K562 (cell line): ENCODE measurements at regions not wholly inside any gene's neighbourhood (a gene's known extent, or its start where the extent isn't known, plus 50 kb on each side); places are given as distances from the start of the nearest gene placed in this dataset.

Source experiments
- BDP1 ChIP-seq: IDR thresholded peaks from 3 replicates; pipeline ENCODE4 v1.6.1; 2011; ENCODE audit not compliant: insufficient read length, insufficient read depth
- CBX2 ChIP-seq: fragments of 200-600 bp; sonication (generic); IDR thresholded peaks from one replicate; pipeline ENCODE4 v1.6.1; 2012; ENCODE audit warnings: mild to moderate bottlenecking, low read length, inconsistent platforms; ENCODE audit not compliant: insufficient read depth, poor library complexity, severe bottlenecking
- CBX5 ChIP-seq: IDR thresholded peaks from 2 replicates; pipeline ENCODE4 v1.6.1; 2014; ENCODE audit warnings: low read depth, borderline replicate concordance
- CTCF ChIP-seq, 3 experiments: IDR thresholded peaks in 2 of 3; conservative IDR thresholded peaks in 1 of 3; 2 replicates each; pipeline ENCODE4 v1.5.1; 2011 to 2012; ENCODE audit warnings: low read length in 3 of 3, mild to moderate bottlenecking in 3 of 3, control low read depth in 2 of 3, improper control_type of control experiment in 1 of 3, inconsistent platforms in 1 of 3, low read depth in 1 of 3, mixed read lengths in 1 of 3, moderate library complexity in 1 of 3; ENCODE audit not compliant: insufficient read depth in 2 of 3
- DNMT1 ChIP-seq: fragments of 450-650 bp; IDR thresholded peaks from 2 replicates; pipeline ENCODE4 v1.6.1; 2016; ENCODE audit warnings: antibody characterized with exemption, mild to moderate bottlenecking
- NFIX ChIP-seq: fragments of 250-450 bp; sonication (Bioruptor Pico); IDR thresholded peaks from 2 replicates; pipeline ENCODE4 v1.4.0; 2020; ENCODE audit warnings: low read depth, mild to moderate bottlenecking, moderate library complexity
- NRF1 ChIP-seq, 2 experiments: fragments of 450-650 bp; IDR thresholded peaks in 1 of 2; conservative IDR thresholded peaks in 1 of 2; 2 replicates each; pipeline ENCODE4 v1.6.1; 2014; ENCODE audit warnings: mild to moderate bottlenecking in 2 of 2
- POLR2A ChIP-seq: fragments of 450-650 bp; conservative IDR thresholded peaks from 2 replicates; pipeline ENCODE4 v1.6.1; 2016
- SIN3A ChIP-seq, 2 experiments: fragments of 150-350 bp in 1 of 2; IDR thresholded peaks; 2 replicates each; pipeline ENCODE4 v1.6.1; 2011 to 2016; ENCODE audit warnings: borderline replicate concordance in 2 of 2, low read depth in 2 of 2, low read length in 2 of 2, mild to moderate bottlenecking in 2 of 2, moderate library complexity in 2 of 2; ENCODE audit not compliant: control insufficient read depth in 1 of 2
- THRB ChIP-seq: fragments of 450-650 bp; formaldehyde crosslinking; conservative IDR thresholded peaks from 2 replicates; pipeline ENCODE4 v1.4.0; 2022; ENCODE audit warnings: mild to moderate bottlenecking, missing genetic modification characterization
- ZNF561 ChIP-seq: fragments of 450-650 bp; formaldehyde crosslinking; conservative IDR thresholded peaks from 2 replicates; pipeline ENCODE4 v1.4.0; 2020; ENCODE audit warnings: mild to moderate bottlenecking, moderate library complexity

GRCh38 chr10:42934351-42934811, 142.5 kb upstream of the RET start:
- TF ChIP-seq ZNF561 (CRISPR knock-in tag) (no peak), SIN3A (IDR thresholded peaks at IDR 0.05; ENCODE audit: borderline replicate concordance in 2 of 2, control insufficient read depth in 1 of 2, low read depth in 2 of 2, low read length in 2 of 2) (no peak), CBX5 (no peak), POLR2A (no peak), NFIX (CRISPR knock-in tag) (no peak), CBX2 (no peak), CTCF (IDR thresholded peaks at IDR 0.05 in 2 of 3, conservative IDR thresholded peaks at IDR 0.05 in 1 of 3; ENCODE audit: insufficient read depth in 2 of 3, low read depth in 1 of 3, low read length in 3 of 3) (no peak), THRB (CRISPR knock-in tag) (no peak), BDP1 (no peak), DNMT1 (no peak), NRF1 (conservative IDR thresholded peaks at IDR 0.05 in 1 of 2, IDR thresholded peaks at IDR 0.05 in 1 of 2) (no peak)
